ENCODE measurements at regions not wholly inside any gene's neighbourhood (a gene's known extent, or its start where the extent isn't known, plus 50 kb on each side); places are given as distances from the start of the nearest gene placed in this dataset.

- ChIA-PET CTCF (no interaction called here), POLR2A (no interaction called here)
- no peak for DNase-seq (ENCODE audit: extremely low spot score)
- TF ChIP-seq SUZ12 (IDR thresholded peaks at IDR 0.05) (no peak), TARDBP (IDR thresholded peaks at IDR 0.05) (no peak), ARNT (IDR thresholded peaks at IDR 0.05) (no peak), PKNOX1 (IDR thresholded peaks at IDR 0.05) (no peak), L3MBTL2 (conservative IDR thresholded peaks at IDR 0.05) (no peak), ELF4 (IDR thresholded peaks at IDR 0.05) (no peak), FOXK2 (IDR thresholded peaks at IDR 0.05) (no peak), FOXM1 (IDR thresholded peaks at IDR 0.05; ENCODE audit: borderline replicate concordance) (no peak), ZNF384 (IDR thresholded peaks at IDR 0.05) (no peak), NFRKB (IDR thresholded peaks at IDR 0.05) (no peak), LEF1 (IDR thresholded peaks at IDR 0.05; ENCODE audit: borderline replicate concordance) (no peak), HDGF (IDR thresholded peaks at IDR 0.05; ENCODE audit: borderline replicate concordance) (no peak), SP1 (IDR thresholded peaks at IDR 0.05) (no peak), FOXA1 (IDR thresholded peaks at IDR 0.05) (no peak), CTBP1 (IDR thresholded peaks at IDR 0.05; ENCODE audit: borderline replicate concordance) (no peak), BHLHE40 (IDR thresholded peaks at IDR 0.05; ENCODE audit: borderline replicate concordance) (no peak)
Observed at GRCh38 chr5:25850581-25850980, 1187.8 kb downstream of the CDH9 start.

GRCh38 chr5:25849270-25849669 lies 1189.1 kb downstream of the CDH9 start:
- ChIA-PET CTCF (no interaction called here), POLR2A (no interaction called here)
- TF ChIP-seq LEF1 (IDR thresholded peaks at IDR 0.05; ENCODE audit: borderline replicate concordance) (no peak), FOXM1 (IDR thresholded peaks at IDR 0.05; ENCODE audit: borderline replicate concordance) (no peak), HDGF (IDR thresholded peaks at IDR 0.05; ENCODE audit: borderline replicate concordance) (no peak), ZNF384 (IDR thresholded peaks at IDR 0.05) (no peak), NFRKB (IDR thresholded peaks at IDR 0.05) (no peak), CTBP1 (IDR thresholded peaks at IDR 0.05; ENCODE audit: borderline replicate concordance) (no peak), FOXK2 (IDR thresholded peaks at IDR 0.05) (no peak), TARDBP (IDR thresholded peaks at IDR 0.05) (no peak), ARNT (IDR thresholded peaks at IDR 0.05) (no peak), SUZ12 (IDR thresholded peaks at IDR 0.05) (no peak), FOXA1 (IDR thresholded peaks at IDR 0.05) (no peak), ELF4 (IDR thresholded peaks at IDR 0.05) (no peak), SP1 (IDR thresholded peaks at IDR 0.05) (no peak), BHLHE40 (IDR thresholded peaks at IDR 0.05; ENCODE audit: borderline replicate concordance) (no peak), PKNOX1 (IDR thresholded peaks at IDR 0.05) (no peak), L3MBTL2 (conservative IDR thresholded peaks at IDR 0.05) (no peak)
- DNase-seq (ENCODE audit: extremely low spot score) = no peak

- no peak for DNase-seq (ENCODE audit: extremely low spot score)
- CTCF ChIA-PET = no interaction called here
Observed at GRCh38 chr5:25823330-25823873, 1178.6 kb upstream of the CDH10 start.

More at GRCh38 chr5:25823330-25823873, 1178.6 kb upstream of the CDH10 start:
- POLR2A ChIA-PET = no interaction called here
- no peak for TF ChIP-seq ARNT (IDR thresholded peaks at IDR 0.05)
- no peak for TF ChIP-seq HDGF (IDR thresholded peaks at IDR 0.05; ENCODE audit: borderline replicate concordance)
- TF ChIP-seq FOXK2 (IDR thresholded peaks at IDR 0.05) = no peak
- TF ChIP-seq SP1 (IDR thresholded peaks at IDR 0.05) = no peak
- no peak for TF ChIP-seq NFRKB (IDR thresholded peaks at IDR 0.05)
- TF ChIP-seq PKNOX1 (IDR thresholded peaks at IDR 0.05) = no peak
- no peak for TF ChIP-seq ELF4 (IDR thresholded peaks at IDR 0.05)
- TF ChIP-seq FOXM1 (IDR thresholded peaks at IDR 0.05; ENCODE audit: borderline replicate concordance) = no peak
- TF ChIP-seq CTBP1 (IDR thresholded peaks at IDR 0.05; ENCODE audit: borderline replicate concordance) = no peak

All from HEK293T (cell line).